K562 (cell line): ENCODE measurements at regions not wholly inside any gene's neighbourhood (a gene's known extent, or its start where the extent isn't known, plus 50 kb on each side); places are given as distances from the start of the nearest gene placed in this dataset.

Source experiments
- ATAC-seq: fragments of 200-7000 bp; cut with Tn5 transposase; 3 replicates; pipeline ENCODE4 v1.9.1; 2020; ENCODE audit warnings: moderate library complexity
- BruUV-seq: library from RNA; stranded (reverse); fragments of 400-500 nt; replicated peaks from 2 replicates; lab custom pipeline; 2021; lab: Mats Ljungman, UMichigan
- CTCF ChIA-PET: fragments of 300-600 bp; formaldehyde crosslinking; extraction: SDS; loops from one replicate; lab custom pipeline; 2021; ENCODE audit warnings: low intra/inter-chr PET ratio; lab: Yijun Ruan, JAX
- POLR2A ChIA-PET: fragments of 300-600, 350-650 bp; sonication (Branson Sonifier 250); formaldehyde crosslinking; extraction: SDS; loops from one replicate; lab custom pipeline; 2021; ENCODE audit warnings: antibody characterized with exemption, inconsistent platforms; lab: Yijun Ruan, JAX
- DNase-seq, 4 experiments: peaks; one replicate each; pipeline versions ENCODE4 v3.0.0 to v3.0.0-alpha.2; 2011 to 2018; ENCODE audit warnings: low spot score in 3 of 4, mixed read lengths in 3 of 4; ENCODE audit errors: extremely low read depth in 1 of 4
- FAIRE-seq: peaks from 2 replicates; lab custom pipeline; 2011; peaks lifted over from hg19 to GRCh38; lab: Jason Lieb, UNC
- H2AFZ ChIP-seq: 2 replicates; pipeline ENCODE4 v1.6.0; 2011; ENCODE audit warnings: low read depth, low read length, control low read depth, inconsistent platforms
- H3K27ac ChIP-seq: fragments of 200-600 bp; 3 replicates; pipeline ENCODE4 v1.8.0; 2011; ENCODE audit warnings: low read depth, mild to moderate bottlenecking, control low read depth, inconsistent platforms, low read length, moderate library complexity, mixed read lengths; ENCODE audit errors: extremely low read depth
- H3K27me3 ChIP-seq, 2 experiments: fragments of 300-600 bp in 1 of 2; 2 replicates in 1 of 2; 3 replicates in 1 of 2; pipeline versions ENCODE4 v1.6.0 to v1.8.0; 2011; ENCODE audit warnings: inconsistent platforms in 2 of 2, low read length in 2 of 2, mild to moderate bottlenecking in 1 of 2, mixed read lengths in 1 of 2, moderate library complexity in 1 of 2; ENCODE audit not compliant: control insufficient read depth in 2 of 2, insufficient read depth in 2 of 2
- H3K36me3 ChIP-seq: fragments of 300-600 bp; 3 replicates; pipeline ENCODE4 v1.8.0; 2011; ENCODE audit warnings: mild to moderate bottlenecking, low read length, inconsistent platforms; ENCODE audit not compliant: control insufficient read depth, insufficient read depth
- H3K4me1 ChIP-seq, 2 experiments: fragments of 200-600 bp in 1 of 2; replicated peaks in 1 of 2; 2 replicates in 1 of 2; 3 replicates in 1 of 2; pipeline versions ENCODE4 v1.5.1 to v1.8.0; 2011; ENCODE audit warnings: inconsistent platforms in 2 of 2, low read length in 2 of 2, mild to moderate bottlenecking in 1 of 2, mixed read lengths in 1 of 2, moderate library complexity in 1 of 2; ENCODE audit not compliant: control insufficient read depth in 2 of 2, insufficient read depth in 2 of 2
- H3K4me2 ChIP-seq: 2 replicates; pipeline ENCODE4 v1.6.1; 2011; ENCODE audit warnings: low read length, control low read depth, inconsistent platforms, mixed read lengths; ENCODE audit not compliant: insufficient read depth
- H3K4me3 ChIP-seq: fragments of 200-600 bp; sonication (generic), shearing (Covaris generic); 2 replicates; pipeline ENCODE4 v1.5.1; 2016; ENCODE audit warnings: control low read depth, inconsistent platforms
- H3K79me2 ChIP-seq: fragments of 200-600 bp; 3 replicates; pipeline ENCODE4 v1.8.0; 2011; ENCODE audit warnings: low read length, inconsistent platforms; ENCODE audit not compliant: control insufficient read depth, insufficient read depth
- H3K9ac ChIP-seq, 2 experiments: 2 replicates each; pipeline versions ENCODE4 v1.6.0 to v1.6.1; 2011; ENCODE audit warnings: low read depth in 2 of 2, low read length in 2 of 2, control low read depth in 1 of 2, inconsistent platforms in 1 of 2, mild to moderate bottlenecking in 1 of 2, mixed read lengths in 1 of 2; ENCODE audit not compliant: insufficient read depth in 1 of 2
- H3K9me1 ChIP-seq: one replicate; pipeline ENCODE4 v1.6.0; 2011; ENCODE audit warnings: inconsistent platforms, mild to moderate bottlenecking, low read length, moderate library complexity; ENCODE audit not compliant: control insufficient read depth, insufficient read depth
- H3K9me3 ChIP-seq: replicated peaks from 2 replicates; pipeline ENCODE4 v1.5.1; 2011; ENCODE audit warnings: low read depth, low read length, inconsistent platforms; ENCODE audit not compliant: control insufficient read depth, insufficient read depth
- H4K20me1 ChIP-seq: replicated peaks from 2 replicates; pipeline ENCODE4 v1.6.1; 2011; ENCODE audit warnings: low read length, inconsistent platforms, mixed read lengths; ENCODE audit not compliant: control insufficient read depth, insufficient read depth
- CREM ChIP-seq: IDR thresholded peaks from 2 replicates; pipeline ENCODE4 v1.6.1; 2014; ENCODE audit warnings: antibody characterized with exemption, low read depth
- ETV1 ChIP-seq: fragments of 450-650 bp; conservative IDR thresholded peaks from 2 replicates; pipeline ENCODE4 v1.6.1; 2016; ENCODE audit warnings: missing genetic modification characterization, control low read depth, low read depth, missing compliant biosample characterization
- ETV6 ChIP-seq, 3 experiments: fragments of 150-350 bp in 1 of 3; sonication (generic) in 1 of 3; formaldehyde crosslinking in 1 of 3; IDR thresholded peaks; 2 replicates each; pipeline versions ENCODE4 v1.6.1 to v1.8.0; 2014 to 2022; ENCODE audit warnings: borderline replicate concordance in 2 of 3, low read depth in 2 of 3, antibody characterized with exemption in 1 of 3, low read length in 1 of 3, mild to moderate bottlenecking in 1 of 3, missing genetic modification reagents in 1 of 3
- FOXO4 ChIP-seq: fragments of 450-650 bp; formaldehyde crosslinking; IDR thresholded peaks from 2 replicates; pipeline ENCODE4 v1.4.0; 2020; ENCODE audit warnings: mild to moderate bottlenecking, moderate library complexity
- NR2C1 ChIP-seq, 2 experiments: fragments of 450-650 bp; IDR thresholded peaks; 2 replicates each; pipeline ENCODE4 v1.6.1; 2017; ENCODE audit warnings: mild to moderate bottlenecking in 2 of 2, antibody characterized with exemption in 1 of 2, inconsistent platforms in 1 of 2, missing compliant biosample characterization in 1 of 2, missing genetic modification characterization in 1 of 2
- NR4A1 ChIP-seq, 2 experiments: fragments of 250-450 bp in 1 of 2; fragments of 450-650 bp in 1 of 2; sonication (Bioruptor Pico) in 1 of 2; IDR thresholded peaks; 2 replicates each; pipeline versions ENCODE4 v1.4.0 to v1.6.1; 2016 to 2020; ENCODE audit warnings: mild to moderate bottlenecking in 2 of 2, missing compliant biosample characterization in 1 of 2, missing genetic modification characterization in 1 of 2, moderate library complexity in 1 of 2
- SMAD3 ChIP-seq: fragments of 450-650 bp; formaldehyde crosslinking; conservative IDR thresholded peaks from 2 replicates; pipeline ENCODE4 v1.4.0; 2020; ENCODE audit warnings: mild to moderate bottlenecking
- TCF15 ChIP-seq: fragments of 250-450 bp; sonication (Bioruptor Pico); IDR thresholded peaks from 2 replicates; pipeline ENCODE4 v1.8.0; 2022; ENCODE audit warnings: moderate library complexity, mild to moderate bottlenecking, inconsistent platforms
- ZNF140 ChIP-seq: fragments of 250-450 bp; sonication (Bioruptor Pico); IDR thresholded peaks from 2 replicates; pipeline ENCODE4 v1.8.0; 2021; ENCODE audit warnings: moderate library complexity, mild to moderate bottlenecking, inconsistent platforms
- ZNF561 ChIP-seq: fragments of 450-650 bp; formaldehyde crosslinking; conservative IDR thresholded peaks from 2 replicates; pipeline ENCODE4 v1.4.0; 2020; ENCODE audit warnings: mild to moderate bottlenecking, moderate library complexity
- WGBS: fragments of 100-300 bp; shearing (Covaris generic); methylation state at CpG from one replicate; pipeline ENCODE4 v1.1.6; 2016; ENCODE audit warnings: low coverage, mixed read lengths; ENCODE audit not compliant: insufficient coverage; ENCODE audit errors: missing lambda C conversion rate; 5-methylcytosine and 5-hydroxymethylcytosine counted together
- in situ Hi-C: fragments of 300-500 bp; cut with MboI; formaldehyde crosslinking; loops from 4 replicates; pipeline ENCODE4 v1.15.0; 2018; ENCODE audit warnings: inconsistent platforms, mixed read lengths
- intact Hi-C: fragments of 100-400 bp; cut with micrococcal nuclease; formaldehyde crosslinking; loops from 2 replicates; pipeline ENCODE4 v1.14.2; 2022
- TF ChIP-seq, protein P1 (sequence below): IDR thresholded peaks from 2 replicates; pipeline ENCODE4 v1.6.1; 2014; ENCODE audit warnings: antibody characterized with exemption

DNA sequence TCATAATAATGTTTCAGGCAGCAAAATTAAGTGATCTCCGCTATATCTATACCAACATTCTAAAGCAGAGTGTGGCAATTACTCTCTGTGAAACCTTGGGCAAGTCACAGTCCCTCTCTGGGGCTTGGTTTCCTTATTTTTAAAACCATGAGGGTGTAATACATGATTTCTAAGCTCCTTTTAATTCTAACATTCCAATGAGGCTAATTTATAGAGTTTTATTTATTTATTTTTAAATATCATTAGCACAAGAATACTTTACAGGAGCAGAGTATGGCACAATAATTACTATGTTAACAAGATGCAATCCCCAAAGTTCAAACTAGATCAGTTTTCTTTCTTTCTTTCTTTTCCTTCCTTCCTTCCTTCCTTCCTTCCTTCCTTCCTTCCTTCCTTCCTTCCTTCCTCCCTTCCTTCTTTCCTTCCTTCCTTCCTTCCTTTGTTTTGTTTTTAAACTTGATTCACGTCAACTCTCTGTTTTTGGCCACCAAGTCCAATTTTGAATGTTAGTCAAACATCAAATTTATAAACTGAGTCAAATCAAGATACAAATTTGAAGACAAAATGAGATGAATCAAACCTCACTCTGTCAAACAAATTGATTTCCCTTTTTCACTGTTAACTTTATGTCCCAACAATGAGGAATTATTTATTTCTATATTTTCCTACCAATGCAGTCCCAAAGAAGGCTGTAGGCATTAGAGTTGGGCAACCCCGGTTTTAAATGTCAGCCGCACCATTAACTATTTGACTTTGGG is 50.2 kb upstream of the GPR174 start:
- POLR2A ChIA-PET, result no interaction called here
- no TSS peak for BruUV-seq
- H3K4me1 ChIP-seq, result no peaks in the 10 kb centered on the region
- no peak overlapping the region for H3K9ac ChIP-seq
- H2AFZ ChIP-seq, result no peak overlapping the region
- no peak overlapping the region for H3K4me2 ChIP-seq
- FAIRE-seq, result no peak
- 0% methylated on average over 4 of the region's 4 CpGs for WGBS
- no peaks in the 10 kb centered on the region for H3K27me3 ChIP-seq
- DNase-seq, result no peak
- H3K9me1 ChIP-seq, result no peaks in the 10 kb centered on the region
- in situ Hi-C loops (no loop called here), intact Hi-C loops (no loop called here)
- H4K20me1 ChIP-seq, result no peaks in the 10 kb centered on the region
- CTCF ChIA-PET, result no interaction called here
- H3K9me3 ChIP-seq, result no peaks in the 10 kb centered on the region
- no peaks in the 10 kb centered on the region for H3K79me2 ChIP-seq
- H3K27ac ChIP-seq, result no peak overlapping the region
- ATAC-seq, result no peak
- no peaks in the 10 kb centered on the region for H3K36me3 ChIP-seq
- H3K4me3 ChIP-seq, result no peak overlapping the region
- no peak for TF ChIP-seq NR2C1 (IDR thresholded peaks at IDR 0.05)
- TF ChIP-seq NR2C1 (tag; IDR thresholded peaks at IDR 0.05), result no peak
- TF ChIP-seq SMAD3 (CRISPR knock-in tag), result no peak
- TF ChIP-seq ZNF140 (CRISPR knock-in tag), result no peak
- TF ChIP-seq, protein P1, sequence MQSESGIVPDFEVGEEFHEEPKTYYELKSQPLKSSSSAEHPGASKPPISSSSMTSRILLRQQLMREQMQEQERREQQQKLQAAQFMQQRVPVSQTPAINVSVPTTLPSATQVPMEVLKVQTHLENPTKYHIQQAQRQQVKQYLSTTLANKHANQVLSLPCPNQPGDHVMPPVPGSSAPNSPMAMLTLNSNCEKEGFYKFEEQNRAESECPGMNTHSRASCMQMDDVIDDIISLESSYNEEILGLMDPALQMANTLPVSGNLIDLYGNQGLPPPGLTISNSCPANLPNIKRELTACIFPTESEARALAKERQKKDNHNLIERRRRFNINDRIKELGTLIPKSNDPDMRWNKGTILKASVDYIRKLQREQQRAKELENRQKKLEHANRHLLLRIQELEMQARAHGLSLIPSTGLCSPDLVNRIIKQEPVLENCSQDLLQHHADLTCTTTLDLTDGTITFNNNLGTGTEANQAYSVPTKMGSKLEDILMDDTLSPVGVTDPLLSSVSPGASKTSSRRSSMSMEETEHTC, result no peak
- TF ChIP-seq TCF15, result no peak
- no peak for TF ChIP-seq ETV1 (tag)
- no peak for TF ChIP-seq CREM
- TF ChIP-seq ETV6 (IDR thresholded peaks at IDR 0.05; ENCODE audit: borderline replicate concordance in 1 of 2, low read depth in 2 of 2, low read length in 1 of 2), result no peak
- no peak for TF ChIP-seq ETV6 (CRISPR knock-in tag; IDR thresholded peaks at IDR 0.05; ENCODE audit: borderline replicate concordance)
- TF ChIP-seq NR4A1 (CRISPR knock-in tag; IDR thresholded peaks at IDR 0.05), result no peak
- TF ChIP-seq NR4A1 (tag; IDR thresholded peaks at IDR 0.05), result no peak
- no peak for TF ChIP-seq ZNF561 (CRISPR knock-in tag)
- no peak for TF ChIP-seq FOXO4 (CRISPR knock-in tag)
